Ascending aorta (tissue), 2 donors: ENCODE measurements at regions not wholly inside any gene's neighbourhood (a gene's known extent, or its start where the extent isn't known, plus 50 kb on each side); places are given as distances from the start of the nearest gene placed in this dataset.

Experiments used
- DNase-seq, 2 donors: peaks; one replicate each; pipeline ENCODE4 v3.0.0-alpha.2; 2019; ENCODE audit warnings: low spot score in 2 of 2
- H3K27ac ChIP-seq, 2 donors: fragments of 200-600 bp; sonication (generic); one replicate each; pipeline ENCODE4 v1.5.1; 2016 to 2017; ENCODE audit warnings: mild to moderate bottlenecking in 1 of 2
- H3K27me3 ChIP-seq: fragments of 200-600 bp; sonication (generic); one replicate; pipeline ENCODE4 v1.5.1; 2017
- H3K36me3 ChIP-seq, 2 donors: fragments of 200-600 bp; sonication (generic); one replicate each; pipeline ENCODE4 v1.5.1; 2016
- H3K4me1 ChIP-seq, 2 donors: fragments of 200-600 bp; sonication (generic); one replicate each; pipeline ENCODE4 v1.5.1; 2016 to 2017; ENCODE audit warnings: mild to moderate bottlenecking in 1 of 2
- H3K4me3 ChIP-seq, 2 donors: fragments of 200-600 bp; sonication (generic); one replicate each; pipeline ENCODE4 v1.5.1; 2016 to 2017; ENCODE audit warnings: mild to moderate bottlenecking in 1 of 2
- H3K9me3 ChIP-seq, 2 donors: fragments of 200-600 bp; sonication (generic); one replicate each; pipeline ENCODE4 v1.5.1; 2016
- intact Hi-C: fragments of 100-400 bp; cut with DNase I; formaldehyde crosslinking; loops from one replicate; pipeline ENCODE4 v1.15.1; 2023
- TF ChIP-seq, protein P1 (sequence below), 3 experiments: fragments of 200-600 bp in 2 of 3; fragments of 450-650 bp in 1 of 3; sonication (generic) in 2 of 3; IDR thresholded peaks; one replicate each; pipeline ENCODE4 v1.5.1; 2016 to 2019; ENCODE audit warnings: antibody characterized with exemption in 3 of 3, mild to moderate bottlenecking in 1 of 3, moderate library complexity in 1 of 3

DNA sequence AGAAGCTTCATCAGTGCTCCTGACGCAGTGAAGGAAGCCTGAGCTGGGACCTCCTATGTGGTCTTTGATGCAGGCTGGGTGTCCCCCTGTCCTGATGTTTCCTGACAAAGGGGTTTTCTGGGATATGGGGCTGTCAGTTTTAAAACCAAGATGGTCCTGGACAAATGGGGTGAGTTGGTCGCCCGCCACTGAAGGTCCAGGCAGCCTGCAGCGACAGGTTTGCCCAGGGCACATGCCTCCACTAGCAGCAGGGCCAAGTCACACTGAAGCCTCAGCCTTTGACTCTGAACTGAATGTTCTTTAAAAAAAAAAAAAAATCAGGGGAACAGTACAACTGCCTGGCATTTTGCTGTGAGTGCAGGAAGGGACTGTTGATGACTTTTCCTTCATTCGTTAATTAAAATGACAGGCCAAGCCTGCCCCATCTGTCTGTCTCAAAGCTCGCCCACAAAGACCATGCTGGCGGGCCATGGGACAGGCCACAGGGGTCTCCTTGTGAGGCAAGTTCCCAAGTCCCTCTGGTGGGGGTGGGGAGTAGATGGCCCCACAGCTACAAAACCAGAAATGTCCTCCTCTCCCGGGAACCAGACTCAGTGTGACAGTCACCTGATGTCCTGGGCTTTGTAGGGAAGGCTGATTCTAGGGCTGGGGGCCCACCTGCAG is 274.8 kb downstream of the CTTN start:
- H3K27me3 ChIP-seq = no peaks in the 10 kb centered on the region
- no peak overlapping the region for H3K27ac ChIP-seq
- no peak overlapping the region for H3K4me3 ChIP-seq
- no peaks in the 10 kb centered on the region for H3K9me3 ChIP-seq
- TF ChIP-seq, protein P1, sequence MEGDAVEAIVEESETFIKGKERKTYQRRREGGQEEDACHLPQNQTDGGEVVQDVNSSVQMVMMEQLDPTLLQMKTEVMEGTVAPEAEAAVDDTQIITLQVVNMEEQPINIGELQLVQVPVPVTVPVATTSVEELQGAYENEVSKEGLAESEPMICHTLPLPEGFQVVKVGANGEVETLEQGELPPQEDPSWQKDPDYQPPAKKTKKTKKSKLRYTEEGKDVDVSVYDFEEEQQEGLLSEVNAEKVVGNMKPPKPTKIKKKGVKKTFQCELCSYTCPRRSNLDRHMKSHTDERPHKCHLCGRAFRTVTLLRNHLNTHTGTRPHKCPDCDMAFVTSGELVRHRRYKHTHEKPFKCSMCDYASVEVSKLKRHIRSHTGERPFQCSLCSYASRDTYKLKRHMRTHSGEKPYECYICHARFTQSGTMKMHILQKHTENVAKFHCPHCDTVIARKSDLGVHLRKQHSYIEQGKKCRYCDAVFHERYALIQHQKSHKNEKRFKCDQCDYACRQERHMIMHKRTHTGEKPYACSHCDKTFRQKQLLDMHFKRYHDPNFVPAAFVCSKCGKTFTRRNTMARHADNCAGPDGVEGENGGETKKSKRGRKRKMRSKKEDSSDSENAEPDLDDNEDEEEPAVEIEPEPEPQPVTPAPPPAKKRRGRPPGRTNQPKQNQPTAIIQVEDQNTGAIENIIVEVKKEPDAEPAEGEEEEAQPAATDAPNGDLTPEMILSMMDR (IDR thresholded peaks at IDR 0.05) = no peak
- no peak for DNase-seq
- H3K36me3 ChIP-seq = no peaks in the 10 kb centered on the region
- intact Hi-C loops = no loop called here
- H3K4me1 ChIP-seq = no peaks in the 10 kb centered on the region

DNA sequence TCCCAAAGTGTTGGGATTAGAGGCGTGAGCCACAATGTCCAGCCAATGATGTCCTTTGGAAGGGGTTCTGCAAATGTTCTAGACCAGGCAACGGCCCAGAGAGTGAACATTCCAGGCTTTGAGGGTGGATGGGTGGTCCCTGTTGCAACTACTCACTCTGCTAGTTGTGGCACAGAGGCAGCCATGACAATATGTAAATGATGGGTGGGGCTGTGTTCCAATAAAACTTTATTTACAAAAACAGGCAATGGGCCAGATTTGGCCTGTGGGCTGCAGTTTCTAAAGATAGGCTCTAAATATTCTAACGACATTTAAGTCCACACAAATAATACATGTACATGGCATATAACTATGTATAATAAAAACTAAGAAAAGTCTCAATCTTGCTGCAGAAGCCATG is 276.3 kb downstream of the CTTN start:
- Histone ChIP-seq H3K4me3 (no peak overlapping the region), H3K9me3 (no peaks in the 10 kb centered on the region), H3K27me3 (no peaks in the 10 kb centered on the region), H3K4me1 (no peaks in the 10 kb centered on the region), H3K36me3 (no peaks in the 10 kb centered on the region), H3K27ac (no peak overlapping the region)
- DNase-seq = no peak
- intact Hi-C loops = no loop called here
- TF ChIP-seq, protein P1 (IDR thresholded peaks at IDR 0.05) = no peak

DNA sequence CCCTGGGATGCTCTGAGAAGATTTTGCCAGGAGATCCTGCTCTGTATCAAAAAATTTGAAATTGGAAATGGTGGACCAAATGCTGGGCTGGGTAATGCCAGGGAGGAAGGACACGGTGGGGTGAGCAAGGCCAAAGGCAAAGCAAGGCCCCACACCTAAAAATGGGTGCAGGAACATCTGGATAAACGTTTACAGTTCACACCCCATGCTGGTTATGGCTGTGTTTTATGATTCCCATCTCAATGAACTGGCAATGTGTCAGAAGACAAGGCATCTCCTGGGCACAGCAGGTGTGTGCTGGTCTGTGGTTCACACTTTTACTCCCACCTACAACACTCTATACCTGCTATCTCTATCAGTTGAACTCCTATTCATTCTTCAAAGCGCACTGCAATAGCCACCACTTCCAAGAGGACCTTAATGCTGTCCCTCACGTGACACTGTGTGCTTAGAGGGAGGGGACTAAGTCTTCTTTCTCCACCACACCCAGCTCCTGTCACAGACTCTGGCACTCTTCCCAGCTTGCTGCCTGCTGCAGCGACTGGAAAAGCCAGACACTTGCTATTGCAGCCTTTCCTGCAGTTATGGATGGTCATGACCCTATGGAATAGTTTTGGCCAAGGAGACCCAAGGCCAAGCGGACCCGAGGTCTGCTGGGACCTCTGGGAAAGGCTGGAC is 277.5 kb downstream of the CTTN start:
- no peaks in the 10 kb centered on the region for H3K4me1 ChIP-seq
- no peak overlapping the region for H3K27ac ChIP-seq
- no peak for DNase-seq
- intact Hi-C loops = no loop called here
- no peaks in the 10 kb centered on the region for H3K27me3 ChIP-seq
- no peaks in the 10 kb centered on the region for H3K9me3 ChIP-seq
- no peaks in the 10 kb centered on the region for H3K36me3 ChIP-seq
- H3K4me3 ChIP-seq = no peak overlapping the region
- TF ChIP-seq, protein P1 (IDR thresholded peaks at IDR 0.05) = no peak

DNA sequence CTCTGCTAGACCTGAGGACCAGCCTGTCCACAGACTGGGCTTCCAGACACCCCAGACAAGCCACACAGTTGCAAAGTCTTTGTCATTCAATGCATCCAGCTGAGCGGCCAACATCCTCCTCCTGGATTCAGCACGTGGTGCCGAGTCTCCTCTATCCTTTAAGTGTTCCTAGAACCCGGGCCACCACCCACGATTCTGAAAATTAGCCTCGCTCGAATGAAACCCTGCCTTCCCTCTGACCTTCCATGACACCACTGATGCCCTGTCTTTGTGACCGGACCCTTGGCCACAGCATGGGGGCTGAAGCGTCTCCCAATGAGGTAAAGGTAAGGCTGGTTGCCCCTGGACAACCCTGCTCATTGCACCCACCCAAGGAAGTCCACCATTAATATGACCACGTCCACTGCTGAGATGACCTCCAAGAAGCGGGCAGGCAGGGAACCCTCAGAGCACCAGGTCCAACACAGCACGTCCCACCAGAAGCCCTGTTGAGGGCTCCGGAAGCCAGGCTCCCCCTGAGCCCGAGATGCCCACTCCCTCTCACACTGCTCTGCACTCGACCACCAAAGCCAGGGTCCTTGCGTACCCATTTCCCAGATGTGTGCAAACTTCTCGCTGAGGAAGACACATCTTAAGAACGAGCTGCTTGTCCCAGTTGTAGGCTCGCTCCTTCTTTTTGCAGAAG is 279.0 kb downstream of the CTTN start:
- intact Hi-C loops = no loop called here
- H3K36me3 ChIP-seq = no peaks in the 10 kb centered on the region
- no peaks in the 10 kb centered on the region for H3K4me1 ChIP-seq
- no peaks in the 10 kb centered on the region for H3K27me3 ChIP-seq
- no peak for DNase-seq
- TF ChIP-seq, protein P1 (IDR thresholded peaks at IDR 0.05) = no peak
- no peaks in the 10 kb centered on the region for H3K9me3 ChIP-seq
- no peak overlapping the region for H3K27ac ChIP-seq
- no peak overlapping the region for H3K4me3 ChIP-seq

DNA sequence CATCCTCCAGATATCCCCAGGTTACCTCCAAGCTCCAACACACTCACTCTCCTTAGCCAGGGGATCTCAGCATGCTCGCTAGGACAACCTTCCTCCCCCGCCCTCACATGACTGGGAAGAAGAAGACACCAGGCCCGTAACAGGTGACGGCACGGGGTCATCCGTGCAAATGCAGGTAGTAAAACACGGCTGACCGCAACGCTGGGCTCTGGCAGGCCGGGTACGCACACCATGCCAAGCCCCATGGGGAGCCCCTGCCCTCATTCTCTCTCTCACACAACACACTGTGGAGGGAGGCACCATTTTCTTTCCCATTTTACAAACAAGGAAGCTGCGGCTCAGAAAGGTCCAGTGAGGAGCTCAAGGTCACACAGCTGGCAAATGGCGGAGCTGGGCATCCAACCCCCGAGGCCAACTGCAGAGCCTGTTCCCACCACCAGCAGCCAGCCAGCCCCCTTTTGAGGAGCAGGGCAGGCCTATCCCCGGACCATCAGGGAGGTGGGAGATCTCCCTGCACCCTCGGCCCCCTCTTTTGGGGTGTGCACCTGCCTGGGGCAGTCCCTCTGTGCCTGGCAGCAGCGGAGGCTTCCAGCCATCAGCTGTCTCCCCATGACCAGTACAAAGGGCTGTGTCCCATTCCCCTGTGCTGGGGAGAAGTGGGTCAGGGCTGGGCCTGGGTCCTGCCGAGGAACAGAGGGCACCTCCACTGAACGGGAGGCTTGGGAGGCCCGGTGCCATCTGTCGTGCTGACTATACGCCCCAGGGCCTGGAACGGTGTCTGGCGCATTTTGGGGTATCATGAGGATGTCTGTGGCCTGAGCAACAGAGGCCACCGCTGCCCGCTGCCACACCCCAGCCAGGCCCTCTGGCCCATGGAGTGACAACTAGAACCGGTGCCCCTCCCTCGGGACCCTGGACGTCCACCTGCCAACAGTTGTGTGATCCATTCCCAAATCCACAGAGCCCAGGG is 280.9 kb downstream of the CTTN start:
- no peak overlapping the region for H3K27ac ChIP-seq
- DNase-seq = no peak
- no peaks in the 10 kb centered on the region for H3K4me1 ChIP-seq
- H3K4me3 ChIP-seq = no peak overlapping the region
- TF ChIP-seq, protein P1 (IDR thresholded peaks at IDR 0.05) = no peak
- no peaks in the 10 kb centered on the region for H3K27me3 ChIP-seq
- H3K36me3 ChIP-seq = no peaks in the 10 kb centered on the region
- intact Hi-C loops = no loop called here
- no peaks in the 10 kb centered on the region for H3K9me3 ChIP-seq
